ENCODE measurements at regions not wholly inside any gene's neighbourhood (a gene's known extent, or its start where the extent isn't known, plus 50 kb on each side); places are given as distances from the start of the nearest gene placed in this dataset.
"Not testable (repeated sequence)": the region's sequence is repeated elsewhere in the genome, so short reads cannot be mapped to it uniquely, and the experiment has no call there.

DNA sequence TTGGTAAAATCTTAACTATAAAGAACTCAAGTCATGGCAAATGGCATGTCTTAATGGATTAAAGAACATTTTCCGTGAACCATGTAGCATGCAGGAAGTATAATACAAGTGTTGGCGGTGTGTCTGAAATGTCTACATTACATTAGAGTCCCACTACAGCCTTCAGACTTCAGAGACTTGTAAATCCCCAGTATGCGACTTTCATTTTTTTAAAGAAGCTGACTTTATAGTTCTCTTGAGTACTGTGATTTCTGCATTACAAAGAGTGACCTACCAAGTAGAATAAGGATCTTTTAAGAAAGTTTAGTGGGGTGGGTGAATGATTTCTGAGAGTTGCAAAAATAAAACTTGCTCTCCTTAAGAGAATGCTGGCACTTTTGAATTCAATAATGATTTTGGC lies 140.7 kb upstream of the FN1 start:
- no peak for DNase-seq

DNA sequence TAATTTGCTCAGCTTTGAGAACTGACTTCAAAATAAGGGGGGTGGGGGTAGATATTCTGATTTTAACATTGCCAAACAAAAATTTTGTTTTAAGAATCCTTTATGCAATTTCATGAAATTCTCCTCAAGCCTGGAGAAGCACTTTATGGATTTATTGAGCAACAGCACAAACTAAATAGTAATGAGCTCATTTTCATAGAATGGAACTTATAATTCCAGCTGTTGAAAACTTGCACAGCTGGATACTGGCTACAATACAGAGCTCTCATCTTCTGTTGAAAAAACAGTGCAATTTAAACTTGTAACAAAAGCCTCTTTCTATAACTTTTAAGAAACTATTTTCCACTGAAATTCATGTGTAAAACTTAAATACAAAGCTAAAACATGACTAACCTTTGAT lies 137.6 kb upstream of the FN1 start:
- DNase-seq = no peak

DNA sequence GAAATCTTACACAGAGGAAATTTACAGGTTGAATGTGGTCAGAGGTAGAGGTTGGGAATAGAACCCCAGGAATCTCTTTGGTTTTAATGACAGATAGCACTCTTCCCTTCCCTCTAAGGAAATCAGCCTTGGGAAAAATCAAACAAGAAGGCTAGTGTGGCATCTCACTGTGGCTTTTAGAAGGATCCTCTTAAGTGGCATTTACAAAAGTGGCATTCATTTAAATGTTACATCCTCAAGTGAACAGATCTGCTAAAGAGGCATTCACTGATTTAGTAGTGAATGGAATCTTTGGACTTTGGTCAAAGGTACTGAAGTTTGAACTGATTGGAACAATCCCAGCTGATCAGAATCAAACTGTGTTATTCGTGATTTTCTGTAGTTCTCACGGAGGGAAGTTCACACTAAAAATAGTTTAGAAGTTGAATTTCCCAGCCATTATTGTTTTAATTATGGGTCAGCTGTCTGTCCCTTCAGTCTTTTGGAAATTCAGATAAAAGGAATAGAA lies 136.5 kb upstream of the FN1 start:
- DNase-seq = peak; percentile 26

DNA sequence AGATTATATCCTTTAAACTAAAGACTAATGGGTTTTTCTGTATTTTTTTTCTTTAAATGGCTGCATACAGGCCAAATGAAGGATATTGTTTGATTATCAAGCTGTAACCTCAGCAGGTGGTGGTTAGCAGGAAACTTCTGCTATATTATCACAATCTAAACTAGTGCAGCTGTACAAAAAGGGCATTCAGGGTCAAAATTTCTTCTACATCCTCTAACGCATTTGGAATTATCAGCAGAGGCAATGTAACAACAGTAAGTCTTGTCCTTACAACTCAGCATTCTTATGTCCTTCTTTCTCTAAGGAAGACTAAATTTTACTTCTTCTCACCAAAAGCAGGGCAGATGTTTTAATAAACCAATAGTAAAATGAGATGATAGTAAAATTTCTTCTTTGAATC lies 135.8 kb upstream of the FN1 start:
- DNase-seq = peak; percentile 86

DNA sequence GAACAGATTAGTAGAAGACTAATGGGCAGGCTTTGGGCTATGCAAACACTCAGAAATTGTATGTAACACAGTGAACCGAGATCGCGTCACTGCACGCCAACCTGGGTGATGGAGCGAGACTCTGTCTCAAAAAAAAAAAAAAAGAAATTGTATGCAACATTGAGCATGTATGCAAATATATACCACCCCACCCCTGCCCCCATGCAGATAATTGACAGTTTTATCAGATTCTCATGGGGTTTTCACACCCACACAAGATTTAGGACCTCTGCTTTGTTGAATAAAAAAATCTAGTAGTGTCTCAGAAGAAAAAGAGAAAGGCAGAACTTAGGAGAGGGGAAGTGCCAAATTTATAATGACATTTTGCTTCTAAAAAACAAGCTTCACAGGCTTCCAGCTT lies 131.6 kb upstream of the FN1 start:
- DNase-seq = no peak

DNA sequence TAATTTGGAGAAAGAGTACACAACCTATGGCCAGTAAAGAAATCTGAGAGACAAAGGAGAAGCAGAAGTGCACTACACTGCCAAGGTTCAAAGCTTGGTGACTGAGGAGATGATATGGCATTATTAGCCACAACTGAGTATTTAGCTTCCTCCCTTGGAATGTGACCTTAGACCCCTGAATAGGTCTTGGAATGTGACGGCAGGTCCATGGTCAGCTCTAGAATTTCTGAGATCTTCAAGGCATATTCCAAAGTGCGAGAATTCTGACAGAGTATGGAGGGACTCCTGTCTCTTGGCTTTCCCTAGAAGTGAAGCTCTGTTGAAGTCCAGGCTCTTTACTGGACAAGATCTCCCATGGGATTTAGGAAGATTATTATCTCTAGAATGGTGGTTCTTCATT lies 130.0 kb upstream of the FN1 start:
- peak; percentile 19 for DNase-seq

- no peak for DNase-seq
Observed at GRCh38 chr2:215557701-215558100, 121.8 kb upstream of the FN1 start.

GRCh38 chr2:215556979-215557378 lies 121.1 kb upstream of the FN1 start:
- DNase-seq = no peak

DNA sequence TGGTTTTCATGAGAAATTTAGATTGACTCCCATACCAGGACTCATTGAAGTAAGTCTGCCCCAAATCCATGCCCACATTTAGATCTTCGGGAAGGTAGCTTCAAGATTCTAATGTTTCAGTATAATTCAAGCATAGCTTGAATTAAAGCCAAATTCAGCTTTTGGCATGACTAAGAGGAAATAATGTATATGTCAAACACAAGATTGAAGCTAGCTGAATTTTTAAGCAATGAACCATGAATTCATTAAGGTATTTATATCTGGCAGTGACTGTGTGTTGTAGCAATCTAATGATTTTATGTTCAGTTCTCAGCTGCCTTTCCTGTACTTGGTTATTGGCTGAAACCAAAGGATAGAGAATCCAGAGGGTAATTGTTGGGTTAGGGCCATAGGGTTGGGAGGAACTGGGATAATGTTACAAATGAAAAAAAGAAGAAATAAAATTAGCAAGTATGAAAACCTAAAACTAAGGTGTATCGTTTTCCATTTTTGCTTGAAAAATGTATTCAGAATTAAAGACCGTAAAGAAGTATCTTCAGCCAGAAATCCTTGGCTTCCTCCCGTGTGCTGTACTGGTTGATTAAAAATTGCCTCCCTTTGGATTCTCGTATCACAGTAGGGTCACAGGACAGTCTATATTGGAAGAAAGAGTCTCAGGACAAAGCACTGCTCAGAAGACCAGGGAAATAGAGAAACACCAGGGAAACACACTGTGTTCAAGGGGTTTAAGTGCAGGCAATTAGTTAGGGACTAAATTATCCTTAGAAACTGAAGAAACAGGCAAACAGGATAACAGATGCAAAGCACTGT lies 119.0 kb upstream of the FN1 start:
- DNase-seq = peak; percentile 26

- no peak for DNase-seq
Observed at GRCh38 chr2:215553946-215554345, 118.1 kb upstream of the FN1 start.

GRCh38 chr2:215552144-215552580 lies 116.3 kb upstream of the FN1 start:
- no peak for DNase-seq

DNA sequence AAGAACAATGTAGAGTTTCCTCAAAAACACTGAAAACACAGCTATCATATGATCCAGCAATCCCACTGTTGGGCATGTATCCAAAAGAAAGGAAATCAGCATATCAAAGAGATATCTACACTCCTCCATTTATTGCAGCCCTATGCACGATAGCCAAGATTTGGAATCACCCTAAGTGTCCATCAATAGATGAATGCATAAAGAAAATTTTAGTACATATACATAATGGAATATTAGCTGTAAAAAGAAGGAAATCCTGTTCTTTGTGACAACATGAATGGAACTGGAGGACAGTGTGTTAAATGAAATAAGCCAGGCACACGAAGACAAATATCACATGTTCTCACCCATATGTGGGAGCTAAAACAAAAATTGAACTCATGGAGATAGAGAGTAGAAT lies 114.5 kb upstream of the FN1 start:
- peak; percentile 26 for DNase-seq

- no peak for DNase-seq
Observed at GRCh38 chr2:215548714-215549113, 112.8 kb upstream of the FN1 start.

GRCh38 chr2:215542690-215543089 lies 106.8 kb upstream of the FN1 start:
- peak; percentile 32 for DNase-seq

DNA sequence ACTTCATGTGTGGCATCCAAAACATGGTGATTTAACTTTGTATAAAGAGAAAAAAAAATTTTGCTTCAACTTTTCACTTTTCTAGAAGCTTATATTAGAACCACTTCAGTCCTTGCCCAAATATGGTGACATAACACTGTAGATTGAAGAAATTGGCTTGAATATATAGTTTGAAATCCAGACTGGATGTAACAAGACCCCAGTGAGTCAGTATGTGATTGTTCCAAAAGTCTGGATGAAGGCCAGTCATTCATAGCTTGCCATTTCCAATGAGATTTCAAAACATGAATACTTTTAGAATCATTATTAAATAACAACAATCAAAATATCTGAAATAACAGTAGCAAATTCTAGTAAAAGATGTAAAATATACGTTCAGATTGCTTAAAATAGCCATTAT lies 104.8 kb upstream of the FN1 start:
- peak; percentile 94 for DNase-seq

DNA sequence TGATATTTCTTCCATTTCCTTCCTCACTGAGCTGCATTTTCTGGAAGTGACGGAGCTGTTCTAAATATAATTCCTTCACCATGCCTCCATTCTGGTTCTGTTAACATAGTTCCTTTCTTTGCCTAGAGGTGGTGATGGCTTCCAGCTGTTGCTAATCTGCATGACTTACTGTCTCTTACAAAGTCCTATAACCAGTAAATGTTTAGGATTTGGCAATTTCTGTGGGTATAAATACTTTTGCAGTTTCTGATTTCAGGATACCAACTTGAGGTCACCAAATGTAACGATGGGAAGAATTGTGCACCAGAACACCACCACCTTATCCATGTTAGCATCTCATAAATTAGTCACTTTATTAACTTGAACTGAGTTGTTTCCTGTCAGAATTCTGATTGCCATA lies 101.7 kb upstream of the FN1 start:
- DNase-seq = no peak

- DNase-seq = peak; percentile 65
Observed at GRCh38 chr2:215536510-215536909, 100.6 kb upstream of the FN1 start.

GRCh38 chr2:215535741-215536140 lies 99.9 kb upstream of the FN1 start:
- DNase-seq = peak; percentile 23

DNA sequence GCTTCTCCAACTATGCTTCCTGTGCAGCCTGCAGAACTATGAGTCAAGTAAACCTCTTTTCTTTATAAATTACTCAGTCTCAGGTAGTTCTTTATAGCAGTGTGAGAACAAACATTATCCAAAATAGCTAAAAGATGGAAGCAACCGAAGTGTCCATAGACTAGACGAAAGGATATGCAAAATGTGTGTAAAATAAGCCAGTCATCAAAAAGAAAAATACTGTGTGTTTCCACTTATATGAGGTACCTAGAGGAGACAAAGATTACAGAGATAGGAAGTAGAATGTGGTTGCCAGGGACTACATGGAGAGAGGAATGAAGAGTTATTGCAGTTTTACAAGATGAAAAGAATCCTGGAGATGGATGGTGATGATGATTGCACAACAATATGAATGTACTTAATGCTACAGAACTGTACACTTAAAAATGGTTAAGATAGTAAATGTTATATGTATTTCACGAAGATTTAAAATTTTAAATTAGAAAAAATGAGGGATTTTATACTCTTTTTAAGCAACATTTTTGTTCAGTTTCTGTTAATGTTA lies 99.3 kb upstream of the FN1 start:
- no peak for DNase-seq

- DNase-seq = not testable (repeated sequence)
Observed at GRCh38 chr2:215533716-215534115, 97.8 kb upstream of the FN1 start.

DNA sequence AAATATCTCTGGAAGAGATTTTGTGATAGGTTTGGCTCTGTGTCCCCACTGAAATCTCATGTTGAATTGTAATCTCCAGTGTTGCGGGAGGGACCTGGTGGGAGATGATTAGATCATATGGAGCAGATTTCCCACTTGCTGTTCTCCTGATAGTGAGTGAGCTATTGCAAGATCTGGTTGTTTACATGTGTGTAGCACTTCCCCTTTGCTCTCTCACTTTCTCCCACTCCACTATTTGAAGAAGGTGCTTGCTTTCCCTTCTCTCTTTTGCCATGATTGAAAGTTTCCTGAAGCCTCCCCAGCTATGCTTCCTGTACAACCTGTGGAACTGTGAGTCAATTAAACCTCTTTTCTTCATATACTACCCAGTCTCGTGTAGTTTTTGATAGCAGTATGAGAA lies 97.0 kb upstream of the FN1 start:
- no peak for DNase-seq

DNA sequence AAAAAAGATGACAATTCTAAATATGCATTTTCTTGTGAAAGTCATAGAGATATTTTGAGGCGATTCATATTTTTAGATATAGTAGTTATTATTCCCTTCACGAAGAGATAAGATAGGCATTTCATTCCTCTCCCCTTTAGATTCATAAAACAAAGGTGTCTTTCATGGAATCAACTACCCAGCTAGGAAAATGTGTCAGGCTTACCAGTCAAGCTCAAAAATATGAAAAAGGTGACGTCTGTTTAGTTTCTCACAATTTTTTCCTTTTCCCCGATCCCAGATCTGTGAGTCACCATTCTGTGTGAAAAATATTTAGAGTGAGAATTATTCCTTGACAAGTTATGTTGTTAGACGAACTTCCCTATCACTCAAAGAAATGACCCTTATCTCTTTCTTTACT lies 95.4 kb upstream of the FN1 start:
- peak; percentile 83 for DNase-seq

- peak; percentile 56 for DNase-seq
Observed at GRCh38 chr2:215530191-215530968, 94.5 kb upstream of the FN1 start.

GRCh38 chr2:215529271-215529670 lies 93.4 kb upstream of the FN1 start:
- DNase-seq = peak; percentile 76
